ENCODE measurements at regions not wholly inside any gene's neighbourhood (a gene's known extent, or its start where the extent isn't known, plus 50 kb on each side); places are given as distances from the start of the nearest gene placed in this dataset.

DNA sequence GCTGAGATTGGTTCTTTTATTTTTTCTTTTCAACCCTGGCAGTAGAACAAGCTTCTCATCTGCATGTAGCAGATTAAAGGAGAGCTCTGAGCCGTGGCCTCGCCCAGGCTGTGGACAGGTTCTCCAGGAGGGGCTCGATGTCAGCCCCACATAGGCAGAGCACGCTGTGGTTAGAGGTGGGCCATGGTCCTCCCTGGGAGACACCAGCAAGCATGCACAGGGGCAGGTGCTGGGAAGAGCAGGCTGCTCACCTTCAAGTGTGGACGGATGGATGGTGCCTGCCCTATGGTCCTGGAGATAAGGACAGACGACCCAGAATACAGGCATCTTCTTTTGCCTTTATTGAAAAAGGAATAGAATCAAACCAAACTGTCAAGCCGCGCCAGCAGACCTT, 634.8 kb downstream of the BRD1 start:
- DNase-seq (ENCODE audit: low spot score): no peak
- no peaks in the 10 kb centered on the region for H3K36me3 ChIP-seq
- no peak for ATAC-seq (ENCODE audit: insufficient number of reproducible peaks, low FRiP score, low read depth)
- H3K4me3 ChIP-seq: no peak overlapping the region
- no peaks in the 10 kb centered on the region for H3K4me1 ChIP-seq (ENCODE audit: control insufficient read depth in 1 of 2, low read depth in 2 of 2)
- no peaks in the 10 kb centered on the region for H3K9me3 ChIP-seq
- TF ChIP-seq, protein P1, sequence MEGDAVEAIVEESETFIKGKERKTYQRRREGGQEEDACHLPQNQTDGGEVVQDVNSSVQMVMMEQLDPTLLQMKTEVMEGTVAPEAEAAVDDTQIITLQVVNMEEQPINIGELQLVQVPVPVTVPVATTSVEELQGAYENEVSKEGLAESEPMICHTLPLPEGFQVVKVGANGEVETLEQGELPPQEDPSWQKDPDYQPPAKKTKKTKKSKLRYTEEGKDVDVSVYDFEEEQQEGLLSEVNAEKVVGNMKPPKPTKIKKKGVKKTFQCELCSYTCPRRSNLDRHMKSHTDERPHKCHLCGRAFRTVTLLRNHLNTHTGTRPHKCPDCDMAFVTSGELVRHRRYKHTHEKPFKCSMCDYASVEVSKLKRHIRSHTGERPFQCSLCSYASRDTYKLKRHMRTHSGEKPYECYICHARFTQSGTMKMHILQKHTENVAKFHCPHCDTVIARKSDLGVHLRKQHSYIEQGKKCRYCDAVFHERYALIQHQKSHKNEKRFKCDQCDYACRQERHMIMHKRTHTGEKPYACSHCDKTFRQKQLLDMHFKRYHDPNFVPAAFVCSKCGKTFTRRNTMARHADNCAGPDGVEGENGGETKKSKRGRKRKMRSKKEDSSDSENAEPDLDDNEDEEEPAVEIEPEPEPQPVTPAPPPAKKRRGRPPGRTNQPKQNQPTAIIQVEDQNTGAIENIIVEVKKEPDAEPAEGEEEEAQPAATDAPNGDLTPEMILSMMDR (IDR thresholded peaks at IDR 0.05): no peak
- H3K27ac ChIP-seq: no peak overlapping the region
- no peaks in the 10 kb centered on the region for H3K27me3 ChIP-seq (replicated peaks; ENCODE audit: insufficient read depth)

DNA sequence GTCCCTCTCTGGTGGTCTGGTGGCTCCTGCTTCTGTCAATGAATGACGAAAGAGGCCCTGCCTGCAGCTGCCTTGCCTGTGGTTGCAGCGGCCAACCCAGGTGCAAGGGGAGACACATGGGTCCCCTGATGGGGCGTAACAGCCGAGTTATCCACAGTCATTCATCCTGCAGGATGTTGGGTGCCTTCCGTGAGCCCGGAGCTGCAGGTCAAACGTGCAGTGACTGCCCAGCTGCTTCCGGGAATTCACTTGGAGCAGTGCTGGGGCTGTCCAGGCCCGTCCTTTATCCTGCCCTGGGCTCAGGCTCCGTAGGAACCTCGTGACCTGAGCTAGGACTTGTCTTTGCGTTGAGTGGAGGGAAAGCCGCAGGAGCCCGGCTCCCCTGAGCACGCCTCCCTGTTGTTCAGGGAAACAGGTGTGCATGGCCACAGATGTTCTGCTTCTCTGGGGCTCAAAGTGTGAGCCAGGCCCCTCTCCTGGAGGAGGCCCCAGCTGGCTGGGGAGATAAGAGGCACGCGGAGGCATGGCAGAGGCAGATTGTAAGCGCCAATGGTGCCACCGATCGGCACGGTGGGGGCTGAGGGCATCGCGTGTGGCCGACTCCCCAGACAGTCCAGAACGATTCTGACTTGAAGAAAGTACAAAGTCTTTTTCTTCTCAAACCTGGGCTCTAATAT, 635.4 kb downstream of the BRD1 start:
- no peaks in the 10 kb centered on the region for H3K4me1 ChIP-seq (ENCODE audit: control insufficient read depth in 1 of 2, low read depth in 2 of 2)
- H3K9me3 ChIP-seq: no peaks in the 10 kb centered on the region
- H3K27ac ChIP-seq: no peak overlapping the region
- ATAC-seq (ENCODE audit: insufficient number of reproducible peaks, low FRiP score, low read depth): no peak
- DNase-seq (ENCODE audit: low spot score): no peak
- H3K36me3 ChIP-seq: no peaks in the 10 kb centered on the region
- no peaks in the 10 kb centered on the region for H3K27me3 ChIP-seq (replicated peaks; ENCODE audit: insufficient read depth)
- H3K4me3 ChIP-seq: no peak overlapping the region
- TF ChIP-seq, protein P1 (IDR thresholded peaks at IDR 0.05): no peak

DNA sequence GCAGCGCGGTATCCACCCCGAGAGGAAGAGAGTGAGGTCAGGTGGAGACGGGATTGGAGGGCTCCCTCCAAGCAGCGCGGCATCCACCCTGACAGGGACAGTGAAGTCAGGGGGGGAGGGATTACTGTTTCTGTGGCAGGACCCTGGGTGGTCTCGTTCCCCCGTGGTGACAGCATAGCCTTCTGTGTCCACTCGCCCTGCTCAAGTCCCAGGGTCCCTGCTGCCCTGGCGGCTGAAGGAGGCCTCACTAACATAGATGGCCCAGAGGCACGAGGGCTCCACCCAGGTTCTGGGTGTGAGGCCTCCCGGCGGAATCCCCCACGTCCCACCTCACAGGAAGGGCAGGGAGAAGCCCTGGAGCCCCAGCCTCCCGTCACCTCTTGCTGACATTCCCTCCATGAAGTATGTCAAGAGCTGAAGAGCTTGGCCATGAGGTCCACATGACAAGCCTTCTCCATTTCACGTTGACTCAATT, 636.1 kb downstream of the BRD1 start:
- DNase-seq (ENCODE audit: low spot score) (no peak), ATAC-seq (ENCODE audit: insufficient number of reproducible peaks, low FRiP score, low read depth) (no peak)
- TF ChIP-seq, protein P1 (IDR thresholded peaks at IDR 0.05): no peak
- Histone ChIP-seq H3K36me3 (no peaks in the 10 kb centered on the region), H3K27ac (no peak overlapping the region), H3K27me3 (replicated peaks; ENCODE audit: insufficient read depth) (no peaks in the 10 kb centered on the region), H3K9me3 (no peaks in the 10 kb centered on the region), H3K4me1 (ENCODE audit: control insufficient read depth in 1 of 2, low read depth in 2 of 2) (no peaks in the 10 kb centered on the region), H3K4me3 (no peak overlapping the region)

DNA sequence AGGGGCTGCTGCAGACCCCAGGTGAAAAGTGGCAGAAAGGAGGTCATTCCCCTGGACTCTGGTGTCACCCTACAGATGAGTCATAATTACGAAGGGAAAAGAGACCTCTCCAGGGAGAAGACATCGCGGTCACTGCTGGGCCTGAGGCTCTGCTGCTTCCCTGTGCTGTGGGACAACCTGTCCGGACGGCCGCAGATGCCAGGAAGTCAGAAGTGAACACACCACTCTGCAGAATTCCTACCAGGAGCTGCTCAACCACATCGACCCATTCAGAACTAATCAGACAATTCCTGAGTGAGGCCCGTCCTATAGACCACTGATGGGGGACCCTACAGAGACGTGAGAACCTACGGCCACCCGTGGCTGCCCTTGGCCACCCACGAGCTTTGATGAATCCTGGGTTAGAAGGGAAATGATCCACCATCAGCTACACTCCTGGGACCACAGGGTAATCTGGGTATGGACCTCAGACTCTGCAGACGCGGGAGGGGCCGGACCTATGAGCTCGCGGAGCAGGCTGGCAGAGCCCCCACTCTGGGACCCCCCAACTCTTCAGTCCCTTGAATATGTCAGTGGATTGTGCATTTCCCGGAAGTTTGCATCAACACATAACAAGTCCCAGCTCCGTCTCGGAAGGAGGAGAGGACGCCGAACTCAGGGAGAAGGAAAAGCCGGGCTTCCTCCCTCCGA, 636.7 kb downstream of the BRD1 start:
- no peak for ATAC-seq (ENCODE audit: insufficient number of reproducible peaks, low FRiP score, low read depth)

DNA sequence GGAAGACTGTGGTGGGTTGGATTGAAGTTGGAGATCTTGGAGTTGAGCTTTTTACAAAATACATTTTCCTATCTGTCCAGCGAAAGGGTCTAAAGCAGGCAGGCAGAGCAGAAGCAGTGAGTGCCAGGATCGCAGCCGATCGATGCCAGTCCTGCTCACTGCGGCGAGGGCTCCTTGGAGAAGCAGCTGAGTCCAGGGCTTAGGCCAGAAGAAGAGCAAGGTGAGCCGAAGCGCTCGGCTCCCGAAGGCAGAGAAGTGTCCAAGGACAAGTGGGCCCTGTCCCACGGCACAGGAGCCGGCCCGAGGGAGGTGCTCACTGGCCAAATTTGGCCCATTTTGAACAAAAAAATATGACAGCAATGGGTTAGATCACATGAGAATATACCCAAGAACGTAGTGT, 637.8 kb downstream of the BRD1 start:
- no peaks in the 10 kb centered on the region for H3K4me1 ChIP-seq (ENCODE audit: control insufficient read depth in 1 of 2, low read depth in 2 of 2)
- TF ChIP-seq, protein P1 (IDR thresholded peaks at IDR 0.05): no peak
- H3K27ac ChIP-seq: no peak overlapping the region
- no peak overlapping the region for H3K4me3 ChIP-seq
- no peaks in the 10 kb centered on the region for H3K9me3 ChIP-seq
- no peak for DNase-seq (ENCODE audit: low spot score)
- H3K36me3 ChIP-seq: no peaks in the 10 kb centered on the region
- no peak for ATAC-seq (ENCODE audit: insufficient number of reproducible peaks, low FRiP score, low read depth)
- no peaks in the 10 kb centered on the region for H3K27me3 ChIP-seq (replicated peaks; ENCODE audit: insufficient read depth)

More for the DNA sequence above, 636.7 kb downstream of the BRD1 start:
- Histone ChIP-seq H3K27me3 (replicated peaks; ENCODE audit: insufficient read depth) (no peaks in the 10 kb centered on the region), H3K27ac (no peak overlapping the region), H3K9me3 (no peaks in the 10 kb centered on the region), H3K36me3 (no peaks in the 10 kb centered on the region), H3K4me3 (no peak overlapping the region), H3K4me1 (ENCODE audit: control insufficient read depth in 1 of 2, low read depth in 2 of 2) (no peaks in the 10 kb centered on the region)
- TF ChIP-seq, protein P1 (IDR thresholded peaks at IDR 0.05): no peak
- no peak for DNase-seq (ENCODE audit: low spot score)
